GM10266 (cell line): ENCODE measurements at regions not wholly inside any gene's neighbourhood (a gene's known extent, or its start where the extent isn't known, plus 50 kb on each side); places are given as distances from the start of the nearest gene placed in this dataset.
"Not testable (repeated sequence)": the region's sequence is repeated elsewhere in the genome, so short reads cannot be mapped to it uniquely, and the experiment has no call there.

Source experiments
- DNase-seq: peaks from one replicate; pipeline ENCODE4 v3.0.0; 2012; ENCODE audit errors: extremely low spot score
- CTCF ChIP-seq: IDR thresholded peaks from 2 replicates; pipeline ENCODE4 v1.5.1; 2012; ENCODE audit warnings: mild to moderate bottlenecking, low read depth; ENCODE audit not compliant: control insufficient read depth, insufficient read depth; ENCODE audit errors: missing control alignments

DNA sequence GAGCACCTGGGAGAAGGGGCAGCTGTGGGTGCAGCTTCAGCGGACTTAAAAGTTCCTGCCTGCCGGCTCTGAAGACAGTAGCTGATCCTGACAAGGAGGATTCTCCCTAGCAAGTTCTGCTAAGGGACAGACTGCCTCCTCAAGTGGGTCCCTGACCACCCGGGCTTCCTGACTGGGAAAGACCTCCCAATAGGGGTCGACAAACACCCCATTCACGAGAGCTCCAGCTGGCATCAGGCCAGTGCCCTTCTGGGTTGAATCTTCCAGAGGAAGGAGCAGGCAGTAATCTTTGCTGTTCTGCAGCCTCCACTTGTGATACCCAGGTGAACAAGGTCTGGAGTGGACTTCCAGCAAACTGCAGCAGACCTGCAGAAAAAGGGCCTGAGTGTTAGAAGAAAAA, 632.9 kb downstream of the CCDC85A start:
- no peak for TF ChIP-seq CTCF
- no peak for DNase-seq

GRCh38 chr2:56831780-56832179, 648.0 kb downstream of the CCDC85A start:
- TF ChIP-seq CTCF, result no peak
- DNase-seq, result no peak

DNA sequence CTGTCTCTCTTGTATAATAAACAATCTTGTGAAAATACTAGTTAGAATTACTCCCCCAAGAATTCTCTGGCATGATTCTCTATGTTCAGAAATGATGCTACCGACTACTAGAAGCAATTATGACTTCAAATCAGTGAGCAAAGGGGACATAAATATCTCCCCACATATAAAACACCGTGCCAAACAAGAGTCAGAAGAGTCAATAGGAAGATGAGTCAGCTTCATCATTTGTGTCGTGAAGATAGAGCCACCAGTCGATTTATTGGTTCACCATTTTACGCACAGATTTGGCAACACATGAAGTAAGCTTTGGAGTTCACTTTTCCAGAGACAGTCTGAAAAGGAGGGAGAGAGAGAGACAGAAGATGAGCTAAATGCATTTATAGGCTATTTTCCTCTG, 650.9 kb downstream of the CCDC85A start:
- no peak for TF ChIP-seq CTCF

GRCh38 chr2:56840009-56840408, 656.2 kb downstream of the CCDC85A start:
- not testable (repeated sequence) for DNase-seq

More for the DNA sequence above, 650.9 kb downstream of the CCDC85A start:
- no peak for DNase-seq

- TF ChIP-seq CTCF, result no peak
- DNase-seq, result no peak
Measured at GRCh38 chr2:56860991-56861390, 677.2 kb downstream of the CCDC85A start.

GRCh38 chr2:56871644-56872043, 687.9 kb downstream of the CCDC85A start:
- TF ChIP-seq CTCF, result no peak
- DNase-seq, result no peak

GRCh38 chr2:56874717-56875116, 690.9 kb downstream of the CCDC85A start:
- no peak for DNase-seq
- no peak for TF ChIP-seq CTCF

- no peak for TF ChIP-seq CTCF
- DNase-seq, result no peak
Measured at GRCh38 chr2:56889738-56890137, 705.9 kb downstream of the CCDC85A start.
